Pancreas (tissue), 10 donors: ENCODE measurements at regions not wholly inside any gene's neighbourhood (a gene's known extent, or its start where the extent isn't known, plus 50 kb on each side); places are given as distances from the start of the nearest gene placed in this dataset.

Experiments used
- ATAC-seq, 4 donors: fragments of 200-7000 bp; cut with Tn5 transposase; one replicate each; pipeline versions ENCODE4 v1.8.0 to v1.9.1; 2020; ENCODE audit warnings: mild to moderate bottlenecking in 4 of 4, moderate library complexity in 4 of 4
- DNase-seq, 6 donors: peaks; one replicate each; pipeline ENCODE4 v3.0.0-alpha.2; 2020
- FAIRE-seq: peaks from 2 replicates; lab custom pipeline; 2012; peaks lifted over from hg19 to GRCh38; lab: Jason Lieb, UNC
- H3K27ac ChIP-seq, 4 donors: fragments of 200-600 bp; sonication (generic); 1 replicate in 3 of 4; 2 replicates in 1 of 4; pipeline versions ENCODE4 v1.5.0 to v1.8.0; 2020
- H3K27me3 ChIP-seq, 4 donors: fragments of 200-600 bp; one replicate each; pipeline ENCODE4 v1.8.0; 2021
- H3K36me3 ChIP-seq, 3 donors: fragments of 200-600 bp; sonication (generic) in 1 of 3; one replicate each; pipeline versions ENCODE4 v1.5.0 to v1.8.0; 2020 to 2021
- H3K4me1 ChIP-seq, 3 donors: fragments of 200-600 bp; one replicate each; pipeline ENCODE4 v1.8.0; 2021
- H3K4me3 ChIP-seq, 4 donors: fragments of 200-600 bp; sonication (generic) in 2 of 4; one replicate each; pipeline versions ENCODE4 v1.5.0 to v1.8.0; 2020 to 2021
- H3K9me3 ChIP-seq, 4 donors: fragments of 200-600 bp; one replicate each; pipeline ENCODE4 v1.8.0; 2021
- CTCF ChIP-seq, 4 donors: fragments of 200-600 bp; sonication (generic) in 3 of 4; IDR thresholded peaks; one replicate each; pipeline versions ENCODE4 v1.5.0 to v1.8.0; 2021; ENCODE audit warnings: antibody characterized with exemption in 4 of 4
- WGBS, 2 donors: extraction: QIAGEN DNeasy Blood & Tissue Kit; methylation state at CpG; one replicate each; pipeline ENCODE4 v1.1.7; 2013; 5-methylcytosine and 5-hydroxymethylcytosine counted together
- intact Hi-C, 3 donors: fragments of 100-400 bp; cut with DNase I; formaldehyde crosslinking; loops; one replicate each; pipeline versions ENCODE4 v1.11.1 to v1.14.2; 2022
- donor health status: healthy with polysubstance abuse.
- donor health status: DM: no; HTN: no; CAD: no; lungs with moderate emphysema.
- donor health status: DM: no; HTN: no; CAD: no.
- donor health status: control.
- donor health status: control.
- donor health status: Bipolar disorder and iron deficiency.
- donor health status: DM: yes; HTN: yes; CAD: no.
- donor health status: DM: no; HTN: no; CAD: no.
- donor health status: DM: no; HTN: no; CAD: no.
- donor health status: DM: yes; HTN: yes; CAD: no.

GRCh38 chr15:53454843-53455721 is 304.4 kb downstream of the WDR72 start:
- Histone ChIP-seq H3K27ac (peak overlapping the region in 3 of 4 donors; percentile 6 to 86 (median 74)), H3K4me3 (no peak overlapping the region), H3K4me1 (peaks cover 23 to 44% (median 29%) of the 10 kb centered on the region in 3 donors), H3K27me3 (no peaks in the 10 kb centered on the region), H3K36me3 (no peaks in the 10 kb centered on the region), H3K9me3 (no peaks in the 10 kb centered on the region)
- WGBS, 2 donors: 7 to 10% methylated on average over 8 of the region's 8 CpGs
- peak in 3 of 6 donors; percentile 11 to 22 (median 13) for DNase-seq
- no peak for TF ChIP-seq CTCF (IDR thresholded peaks at IDR 0.05)
- intact Hi-C loops: loop anchor here in 1 of 3 donors (10.0 kb wide), 1 partner anchor 670 kb away; no protein-coding TSS in a partner anchor
- FAIRE-seq: peak; percentile 20
- peak; percentile 58 to 71 (median 66) for ATAC-seq

DNA sequence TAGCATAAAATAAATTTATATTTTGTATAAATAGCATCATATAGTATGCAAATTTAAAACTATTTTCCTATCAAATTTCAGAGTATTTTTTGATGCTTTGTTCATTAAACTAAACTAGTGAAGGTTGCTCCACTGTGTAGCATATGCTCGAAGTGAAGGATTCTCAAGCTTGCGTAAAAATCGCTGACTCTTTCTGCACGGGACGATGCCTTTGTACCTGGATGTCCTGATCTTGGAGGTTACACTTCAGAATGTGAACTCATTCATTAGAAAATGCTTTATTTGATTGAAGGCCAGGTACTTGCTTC is 305.0 kb downstream of the WDR72 start:
- DNase-seq (peak in 3 of 6 donors; percentile 29 to 34 (median 32)), FAIRE-seq (no peak), ATAC-seq (no peak)
- peak overlapping the region; percentile 6 to 86 (median 71) for H3K27ac ChIP-seq
- no peak overlapping the region for H3K4me3 ChIP-seq
- H3K27me3 ChIP-seq: no peaks in the 10 kb centered on the region
- peaks cover 29 to 44% (median 31%) of the 10 kb centered on the region in 3 donors for H3K4me1 ChIP-seq
- no peaks in the 10 kb centered on the region for H3K9me3 ChIP-seq
- no peaks in the 10 kb centered on the region for H3K36me3 ChIP-seq
- no peak for TF ChIP-seq CTCF (IDR thresholded peaks at IDR 0.05)
- intact Hi-C loops: loop anchor here in 1 of 3 donors (10.0 kb wide), 1 partner anchor 670 kb away; no protein-coding TSS in a partner anchor
- WGBS, 2 donors: 7 to 19% methylated on average over 5 of the region's 5 CpGs

DNA sequence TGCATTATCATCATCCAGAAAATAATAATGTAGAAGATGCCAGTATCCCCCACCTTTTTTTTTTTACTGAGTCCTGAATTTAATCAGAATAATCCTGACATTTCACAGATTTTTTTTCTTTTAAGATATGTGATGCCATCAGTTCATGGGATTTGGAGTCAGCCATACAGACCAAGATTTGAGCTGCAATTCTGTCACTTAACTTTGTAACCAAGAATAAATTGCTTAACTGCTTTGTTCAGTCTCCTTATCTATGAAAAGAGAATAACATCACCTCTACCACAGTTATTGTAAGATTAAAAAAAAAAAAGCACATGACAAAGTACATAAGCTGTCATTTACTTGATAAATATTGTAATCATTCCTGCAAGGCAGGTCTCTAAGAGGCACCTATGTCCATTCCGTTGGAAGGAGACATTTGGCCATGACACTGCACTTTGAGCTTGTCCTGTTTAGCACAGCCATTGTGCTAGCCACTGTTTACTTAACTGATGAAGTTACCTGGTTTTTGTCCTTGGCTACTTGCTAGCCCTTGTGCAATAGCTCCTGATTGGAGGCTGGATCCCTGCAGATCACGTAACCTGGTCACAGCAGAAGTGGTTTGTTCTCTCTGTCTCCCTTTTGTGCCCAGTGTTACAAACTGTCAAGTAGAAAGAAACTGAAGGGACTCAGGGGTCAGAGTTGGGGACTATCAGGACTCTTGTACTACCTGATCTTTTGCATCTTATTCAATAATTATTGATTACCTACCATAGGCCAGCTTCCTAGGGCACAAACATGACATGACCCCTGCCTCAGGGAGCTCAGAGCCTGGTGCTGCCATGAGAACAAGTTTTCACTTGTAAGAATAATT is 306.0 kb downstream of the WDR72 start:
- H3K4me3 ChIP-seq: no peak overlapping the region
- peaks cover 38 to 46% (median 39%) of the 10 kb centered on the region in 3 donors for H3K4me1 ChIP-seq
- peak overlapping the region; percentile 67 to 86 (median 71) for H3K27ac ChIP-seq
- 12 to 15% methylated on average over 2 of the region's 2 CpGs for WGBS, 2 donors
- no peaks in the 10 kb centered on the region for H3K27me3 ChIP-seq
- no peaks in the 10 kb centered on the region for H3K9me3 ChIP-seq
- TF ChIP-seq CTCF (IDR thresholded peaks at IDR 0.05): no peak
- ATAC-seq (peak; percentile 80 to 89 (median 82)), FAIRE-seq (no peak), DNase-seq (peak in 4 of 6 donors; percentile 60 to 89 (median 86))
- no peaks in the 10 kb centered on the region for H3K36me3 ChIP-seq
- intact Hi-C loops: loop anchor here in 1 of 3 donors (10.0 kb wide), 1 partner anchor 669 kb away; no protein-coding TSS in a partner anchor

DNA sequence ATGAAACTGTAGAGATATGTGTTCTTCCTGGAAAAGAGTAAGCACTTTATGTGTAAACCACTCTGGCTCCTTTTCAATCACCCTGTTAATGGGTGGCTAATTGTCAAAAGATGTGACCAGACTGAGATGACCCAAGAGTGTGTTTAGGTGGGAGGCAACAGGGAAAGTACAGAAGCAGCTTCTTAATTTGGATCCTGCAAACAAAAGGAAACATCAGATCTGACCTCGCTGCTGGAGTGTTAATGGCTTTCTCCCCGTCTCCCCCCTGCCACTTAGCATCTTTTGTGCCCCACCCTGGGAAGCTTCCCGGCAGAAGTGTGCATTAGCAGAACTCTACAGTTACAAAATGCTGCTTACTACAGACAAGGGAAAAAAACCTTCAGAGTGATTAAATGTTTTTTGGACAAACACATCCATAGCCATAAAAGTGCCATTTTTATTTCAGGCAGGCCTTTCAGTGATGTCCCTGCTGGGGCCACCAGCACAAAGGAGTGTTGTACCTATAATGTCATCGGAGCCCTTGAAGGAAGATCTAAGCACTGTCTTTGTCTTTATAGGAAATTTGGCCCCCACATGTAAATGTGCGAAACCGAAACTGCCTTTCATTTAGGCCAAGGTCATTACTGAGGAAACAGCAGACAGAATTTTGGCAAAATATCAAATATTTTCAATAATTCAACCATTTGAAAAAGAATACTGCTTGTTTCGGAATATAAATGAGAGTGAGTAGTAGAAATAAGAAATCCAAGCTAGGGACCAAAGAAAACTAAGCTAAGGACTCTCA is 311.0 kb downstream of the WDR72 start:
- 28 to 29% methylated on average over 7 of the region's 7 CpGs for WGBS, 2 donors
- ATAC-seq (peak in 3 of 4 donors; percentile 20 to 32 (median 32)), DNase-seq (peak in 2 of 6 donors; percentile 11 to 26), FAIRE-seq (no peak)
- peaks cover 39 to 58% (median 51%) of the 10 kb centered on the region in 3 donors for H3K4me1 ChIP-seq
- intact Hi-C loops: no loop called here
- no peak overlapping the region for H3K4me3 ChIP-seq
- TF ChIP-seq CTCF (IDR thresholded peaks at IDR 0.05): no peak
- no peaks in the 10 kb centered on the region for H3K9me3 ChIP-seq
- no peaks in the 10 kb centered on the region for H3K27me3 ChIP-seq
- no peaks in the 10 kb centered on the region for H3K36me3 ChIP-seq
- H3K27ac ChIP-seq: peak overlapping the region in 3 of 4 donors; percentile 16 to 78 (median 76)
